Stimulated activated CD4-positive, alpha-beta T cell treated with anti-CD3 and anti-CD28 coated beads, Interleukin-12 subunit alpha, Interleukin-12 subunit beta, amount 100 ng/mL, for 24 hours (primary cell): ENCODE measurements at regions not wholly inside any gene's neighbourhood (a gene's known extent, or its start where the extent isn't known, plus 50 kb on each side); places are given as distances from the start of the nearest gene placed in this dataset.

Experiments
- DNase-seq, 2 experiments: peaks; one replicate each; pipeline ENCODE4 v3.0.0-alpha.2; 2020; ENCODE audit warnings: low read depth in 2 of 2

DNA sequence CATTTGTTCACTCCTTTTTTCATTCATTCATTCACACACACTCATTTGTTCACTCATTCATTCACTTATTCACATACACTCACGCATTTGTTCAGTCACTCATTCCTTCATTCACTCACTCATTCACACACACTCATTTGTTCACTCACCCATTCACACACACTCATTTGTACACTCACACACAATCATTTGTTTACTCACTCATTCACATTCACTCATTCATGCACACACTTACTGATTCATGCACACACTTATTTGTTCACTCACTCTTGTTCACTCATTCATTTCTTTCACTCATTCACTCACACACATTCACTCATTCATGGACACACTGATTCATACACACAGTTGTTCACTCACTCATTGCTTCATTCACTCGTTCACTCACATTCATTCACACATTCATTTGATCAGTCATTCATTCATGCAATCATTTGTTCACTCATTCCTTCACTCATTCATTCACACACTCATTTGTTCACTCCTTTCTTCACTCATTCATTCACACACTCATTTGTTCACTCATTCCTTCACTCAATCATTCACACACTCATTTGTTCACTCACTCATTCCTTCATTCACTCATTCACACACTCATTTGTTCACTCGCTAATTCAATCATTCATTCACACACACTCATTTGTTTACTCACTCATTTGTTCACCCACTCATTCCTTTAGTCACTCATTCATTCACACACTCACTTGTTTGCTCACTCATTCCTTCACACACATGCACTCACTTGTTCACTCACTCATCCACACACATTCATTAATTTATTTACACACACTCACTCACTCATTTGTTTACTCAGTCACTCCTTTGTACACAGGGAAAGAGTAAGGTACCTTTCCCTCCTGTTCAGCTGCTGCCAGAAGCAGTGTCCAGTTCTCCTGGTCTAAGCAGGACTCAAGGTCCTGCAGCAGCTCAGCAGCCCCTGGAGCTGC lies 50.7 kb upstream of the BHLHE23 start:
- DNase-seq: no peak

DNA sequence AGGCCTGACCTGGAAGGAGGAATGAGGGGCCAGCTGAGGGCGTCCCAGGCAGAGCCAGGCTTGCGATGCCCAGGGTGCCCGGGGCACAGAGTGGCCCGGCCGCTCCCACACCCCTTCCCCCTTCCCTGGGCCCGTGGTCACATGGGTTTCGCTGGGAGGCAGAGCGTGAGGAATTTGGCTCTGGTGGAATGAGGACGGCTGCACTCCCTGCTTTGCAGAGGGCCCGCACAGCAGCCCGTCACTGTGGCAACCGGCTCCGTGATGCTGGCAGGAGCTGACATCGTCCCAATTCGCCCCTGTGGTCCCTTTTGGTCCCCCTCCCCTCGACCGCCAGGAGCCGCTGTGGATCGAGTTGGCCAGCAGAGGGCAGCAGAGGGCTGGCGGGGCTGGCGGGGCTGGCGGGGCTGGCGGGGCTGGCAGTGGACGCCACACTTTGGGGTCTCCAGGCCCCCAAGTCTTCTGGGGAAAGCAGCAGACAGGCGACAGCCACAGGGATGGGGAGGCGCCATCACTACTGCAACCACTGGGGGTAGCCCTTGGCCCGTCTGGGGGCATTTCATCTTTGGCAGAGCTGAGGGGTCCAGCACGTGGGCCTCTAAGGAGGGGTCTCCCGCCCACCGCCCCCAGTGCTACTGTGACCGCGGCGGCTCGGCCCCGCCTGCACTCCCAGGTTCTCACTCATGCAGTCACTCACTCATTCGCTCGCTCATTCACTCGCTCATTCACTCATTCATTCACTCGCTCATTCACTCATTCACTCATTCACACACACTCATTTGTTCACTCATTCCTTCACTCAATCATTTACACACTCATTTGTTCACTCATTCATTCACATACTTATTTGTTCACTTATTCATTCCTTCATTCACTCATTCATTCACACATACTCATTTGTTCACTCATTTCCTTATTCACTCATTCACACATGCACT lies 49.7 kb upstream of the BHLHE23 start:
- peak; percentile 18 to 20 for DNase-seq
